Right ventricle myocardium superior (tissue), 1 donor: ENCODE measurements at regions not wholly inside any gene's neighbourhood (a gene's known extent, or its start where the extent isn't known, plus 50 kb on each side); places are given as distances from the start of the nearest gene placed in this dataset.

Source experiments
- ATAC-seq: fragments of 200-7000 bp; cut with Tn5 transposase; one replicate; pipeline ENCODE4 v1.9.1; 2020; ENCODE audit warnings: mild to moderate bottlenecking; ENCODE audit not compliant: poor library complexity
- DNase-seq: peaks from one replicate; pipeline ENCODE4 v3.0.0-alpha.2; 2020
- intact Hi-C: fragments of 100-400 bp; cut with DNase I; formaldehyde crosslinking; loops from one replicate; pipeline ENCODE4 v1.11.2; 2022
- donor health status: DM: no; HTN: yes; CAD: no; lungs with severe emphysema.

GRCh38 chr12:111111681-111112080 lies 191.3 kb upstream of the MYL2 start:
- ATAC-seq (no peak), DNase-seq (no peak)
- intact Hi-C loops, result no loop called here

GRCh38 chr12:111110556-111110955 lies 190.2 kb upstream of the MYL2 start:
- DNase-seq, result no peak
- intact Hi-C loops, result no loop called here
- no peak for ATAC-seq

DNA sequence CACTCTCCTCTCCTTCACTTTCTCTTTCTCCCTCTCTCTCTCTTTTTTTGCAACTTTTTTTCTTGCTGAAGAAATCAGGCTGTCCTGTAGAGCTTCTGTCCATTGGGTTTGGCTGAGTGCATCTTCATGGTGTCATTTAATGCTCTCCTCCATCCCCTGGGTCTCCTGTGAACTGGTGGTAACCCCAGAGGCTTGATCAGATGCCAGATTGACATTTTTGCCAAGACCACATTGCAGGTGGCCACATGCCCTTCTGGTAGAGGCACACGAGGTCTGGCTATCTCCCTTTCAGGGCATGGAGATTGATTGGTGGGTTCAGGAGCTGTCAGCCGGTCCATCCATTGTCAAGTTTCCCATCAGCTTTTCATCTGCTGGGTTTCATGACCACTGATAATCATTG lies 188.3 kb upstream of the MYL2 start:
- no peak for DNase-seq
- ATAC-seq, result no peak
- intact Hi-C loops, result no loop called here

- intact Hi-C loops, result no loop called here
- DNase-seq (no peak), ATAC-seq (no peak)
These were observed 187.2 kb upstream of the MYL2 start for GRCh38 chr12:111107392-111108178.

DNA sequence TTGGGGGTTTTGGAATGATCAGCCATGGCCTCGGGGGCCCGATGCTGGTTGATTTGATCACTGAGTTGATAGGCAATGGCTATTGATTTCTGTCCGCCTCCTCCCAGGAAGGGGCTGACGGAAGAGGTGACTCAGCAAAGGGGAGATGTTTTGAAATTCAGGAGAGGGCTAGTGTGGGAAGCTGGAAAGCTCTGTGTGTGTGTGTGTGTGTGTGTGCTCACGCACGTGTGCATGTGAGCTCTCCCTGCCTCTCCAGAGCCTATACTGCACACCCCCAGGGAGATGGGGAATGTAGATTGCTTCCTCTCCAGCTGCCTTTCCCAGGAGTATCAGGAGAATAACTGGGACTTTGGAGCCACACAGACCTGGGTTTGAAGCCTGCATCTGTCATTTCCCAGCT lies 184.9 kb upstream of the MYL2 start:
- DNase-seq, result no peak
- ATAC-seq, result no peak
- intact Hi-C loops, result no loop called here

DNA sequence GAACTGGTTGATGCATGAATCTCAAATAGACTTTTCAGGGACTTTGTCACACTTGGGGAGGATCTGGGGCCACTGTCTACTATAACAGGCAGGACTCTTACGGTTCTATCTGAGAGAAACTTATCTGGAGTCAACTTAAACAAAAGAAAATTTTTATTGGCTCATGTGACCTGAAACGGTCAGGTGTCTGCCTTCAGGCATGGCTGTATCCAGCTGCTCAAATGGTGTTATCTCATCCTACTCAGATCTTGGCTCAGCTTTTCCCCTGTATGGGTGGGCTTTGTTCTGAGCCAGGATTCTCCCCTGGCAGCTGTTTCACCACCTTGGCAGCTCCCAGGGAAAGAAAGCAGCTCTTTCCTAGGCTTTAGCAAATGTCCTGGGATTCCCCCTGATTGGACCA lies 183.2 kb upstream of the MYL2 start:
- intact Hi-C loops, result no loop called here
- ATAC-seq (no peak), DNase-seq (no peak)

GRCh38 chr12:111102102-111102739 lies 181.8 kb upstream of the MYL2 start:
- ATAC-seq (no peak), DNase-seq (no peak)
- intact Hi-C loops, result no loop called here

DNA sequence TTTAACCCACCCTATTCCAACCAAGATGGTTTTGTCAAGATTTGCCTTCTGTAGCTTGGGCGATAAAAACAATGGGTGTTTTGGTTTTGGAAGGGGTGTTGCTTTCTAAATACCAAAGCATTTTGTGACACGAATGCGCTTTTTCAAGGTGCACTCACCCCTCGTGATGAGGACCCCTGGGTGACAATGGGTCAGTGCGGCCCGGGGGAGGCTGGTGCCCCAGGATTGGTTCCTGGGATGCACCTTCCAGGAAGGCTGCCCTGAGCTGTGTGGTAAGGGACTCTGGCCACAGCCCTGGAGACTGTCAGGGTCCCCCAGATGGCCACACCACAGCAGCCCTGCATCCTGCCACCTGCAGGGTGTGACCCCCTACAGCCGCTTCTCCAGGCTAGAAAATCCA lies 180.6 kb upstream of the MYL2 start:
- intact Hi-C loops, result no loop called here
- no peak for DNase-seq
- no peak for ATAC-seq

DNA sequence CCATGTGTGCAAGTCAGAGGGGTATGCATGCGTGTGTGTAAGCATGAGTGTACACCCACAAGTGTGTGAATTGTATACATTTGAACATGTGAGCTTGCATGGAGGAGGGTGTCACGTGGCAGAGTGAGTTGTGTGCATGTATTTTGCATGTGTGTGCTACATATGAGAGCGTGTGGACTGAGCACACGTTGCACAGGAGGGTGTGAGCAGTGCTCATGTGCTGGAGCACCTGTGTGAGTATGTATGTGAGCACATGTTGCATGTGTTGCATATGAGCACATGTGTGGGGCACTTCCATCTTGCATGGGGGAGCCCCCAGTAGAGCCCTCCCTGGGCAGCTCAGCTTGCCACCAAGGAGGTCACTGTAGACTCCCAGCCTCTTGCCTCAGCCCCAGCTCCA lies 180.2 kb upstream of the MYL2 start:
- no peak for DNase-seq
- ATAC-seq, result no peak

DNA sequence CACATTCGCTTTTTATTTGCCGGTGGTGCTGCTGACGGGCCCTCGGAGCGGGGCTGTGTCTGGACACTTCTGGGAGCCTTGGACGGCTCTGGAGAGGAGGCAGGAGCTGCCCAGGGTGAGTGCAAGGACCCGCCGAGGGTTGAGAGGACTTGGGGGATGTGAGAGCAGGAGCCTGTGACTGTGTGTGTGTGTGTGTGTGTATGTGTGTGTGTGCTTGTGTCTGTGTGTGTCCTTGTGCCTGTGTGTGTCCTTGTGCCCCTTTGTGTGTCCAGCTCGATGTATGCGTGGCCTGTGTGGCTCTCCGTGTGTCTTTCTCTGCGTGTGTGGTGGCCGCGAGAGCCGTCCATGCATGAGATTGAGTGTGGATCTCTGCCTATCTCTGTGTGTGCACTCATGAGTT lies 179.6 kb upstream of the MYL2 start:
- no peak for ATAC-seq
- intact Hi-C loops, result no loop called here
- DNase-seq, result no peak

More for the DNA sequence above, 180.2 kb upstream of the MYL2 start:
- intact Hi-C loops, result no loop called here

GRCh38 chr12:111099186-111099585 lies 178.8 kb upstream of the MYL2 start:
- DNase-seq (no peak), ATAC-seq (no peak)
- intact Hi-C loops, result no loop called here

DNA sequence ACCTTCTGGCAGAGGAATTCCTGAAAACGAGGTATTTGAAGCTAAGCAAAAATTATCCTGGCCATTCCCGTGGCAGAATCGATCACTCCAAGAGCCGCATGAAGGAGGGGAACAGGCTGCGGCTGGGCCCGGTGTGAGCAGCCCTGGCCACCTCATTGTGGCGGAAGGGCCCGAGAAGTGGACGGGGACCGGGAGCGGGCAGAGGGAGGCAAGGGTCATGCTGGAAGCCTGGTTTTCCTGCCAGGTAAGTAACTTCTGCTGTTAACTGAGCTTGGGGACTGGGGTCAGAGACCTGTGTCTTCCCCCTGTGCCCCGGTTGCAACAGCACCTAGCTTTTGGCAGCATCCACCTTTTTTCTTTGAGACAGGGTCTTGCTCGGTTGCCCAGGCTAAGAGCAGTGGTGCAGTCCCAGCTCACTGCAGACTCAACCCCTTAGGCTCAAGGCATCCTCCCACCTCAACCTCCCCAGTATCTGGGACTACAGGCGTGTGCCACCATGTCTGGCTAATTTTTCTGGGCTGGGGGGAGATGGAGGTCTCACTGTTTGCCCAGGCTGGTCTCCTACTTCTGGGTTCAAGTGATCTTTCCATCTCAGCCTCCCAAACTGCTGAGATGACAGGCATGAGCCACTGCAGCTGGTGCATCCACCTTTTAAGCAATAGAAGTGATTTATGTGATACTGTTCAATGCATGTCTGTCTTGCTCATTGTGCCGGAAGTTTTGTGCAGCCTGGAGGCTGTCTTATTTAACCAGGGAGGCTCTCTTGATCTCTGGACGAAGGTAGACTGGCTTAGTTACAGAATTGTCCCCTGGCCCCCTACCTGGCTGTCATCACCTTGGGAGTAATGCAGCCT lies 174.0 kb upstream of the MYL2 start:
- ATAC-seq (no peak), DNase-seq (no peak)
- intact Hi-C loops, result no loop called here

DNA sequence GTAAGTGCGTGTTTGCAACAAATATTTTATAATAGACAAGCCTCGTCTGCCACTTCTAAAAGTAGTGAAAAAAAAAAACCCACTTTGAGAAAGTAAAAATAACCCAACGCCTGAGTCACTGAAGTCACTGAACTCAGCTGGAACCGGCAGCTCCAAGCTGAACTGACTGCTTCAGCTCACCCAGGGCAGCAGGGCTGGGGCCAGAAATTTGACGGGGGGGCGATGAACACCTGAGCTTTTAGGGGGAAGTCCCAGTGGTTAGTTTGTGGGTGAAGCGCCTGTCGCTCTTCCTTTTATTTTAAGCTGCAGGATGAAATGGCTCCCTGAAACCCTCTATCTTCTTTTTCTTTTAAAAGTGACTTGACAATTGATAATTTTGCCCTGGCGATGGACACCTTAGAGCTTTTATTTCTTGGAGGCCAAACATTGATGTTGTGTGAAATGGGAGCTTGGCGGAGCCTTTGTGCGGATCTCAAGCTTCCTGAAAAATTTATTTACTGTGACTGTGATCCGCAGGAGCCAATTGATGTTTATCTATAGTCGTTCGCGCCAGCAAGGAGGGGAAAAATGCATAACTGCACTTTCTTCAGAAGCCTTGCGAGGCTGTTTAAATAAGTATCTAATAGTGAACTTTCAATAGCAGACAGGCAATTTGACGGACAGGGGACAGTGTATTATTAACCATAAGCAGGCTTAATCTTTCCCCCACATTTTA lies 173.2 kb upstream of the MYL2 start:
- ATAC-seq, result no peak
- intact Hi-C loops, result no loop called here
- no peak for DNase-seq

GRCh38 chr12:111091051-111091450 lies 170.7 kb upstream of the MYL2 start:
- intact Hi-C loops, result no loop called here
- DNase-seq (no peak), ATAC-seq (no peak)

GRCh38 chr12:111089616-111090015 lies 169.2 kb upstream of the MYL2 start:
- intact Hi-C loops, result no loop called here
- DNase-seq, result no peak
- ATAC-seq, result no peak

DNA sequence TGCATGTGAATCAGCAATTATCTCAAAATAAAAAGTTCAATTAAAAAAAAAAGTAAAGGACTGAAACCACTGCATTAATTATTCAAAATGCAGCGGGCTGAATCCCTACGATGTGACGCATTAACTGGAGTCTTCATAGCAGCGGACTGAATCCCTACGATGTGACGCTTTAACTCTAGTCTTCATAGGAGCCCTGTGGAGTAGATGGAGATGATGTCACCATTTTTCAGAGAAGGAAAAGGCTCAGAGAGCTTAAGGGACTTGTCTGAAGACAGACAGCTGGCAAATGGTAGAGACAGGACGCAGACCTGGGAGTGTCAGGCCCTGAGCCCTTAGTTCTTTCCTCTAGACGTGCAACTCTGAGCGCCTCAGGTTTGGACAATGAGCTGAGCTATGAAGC lies 168.0 kb upstream of the MYL2 start:
- ATAC-seq (no peak), DNase-seq (no peak)
- intact Hi-C loops, result no loop called here

- no peak for ATAC-seq
- no peak for DNase-seq
- intact Hi-C loops, result no loop called here
These were observed 166.7 kb upstream of the MYL2 start for GRCh38 chr12:111086947-111087700.

DNA sequence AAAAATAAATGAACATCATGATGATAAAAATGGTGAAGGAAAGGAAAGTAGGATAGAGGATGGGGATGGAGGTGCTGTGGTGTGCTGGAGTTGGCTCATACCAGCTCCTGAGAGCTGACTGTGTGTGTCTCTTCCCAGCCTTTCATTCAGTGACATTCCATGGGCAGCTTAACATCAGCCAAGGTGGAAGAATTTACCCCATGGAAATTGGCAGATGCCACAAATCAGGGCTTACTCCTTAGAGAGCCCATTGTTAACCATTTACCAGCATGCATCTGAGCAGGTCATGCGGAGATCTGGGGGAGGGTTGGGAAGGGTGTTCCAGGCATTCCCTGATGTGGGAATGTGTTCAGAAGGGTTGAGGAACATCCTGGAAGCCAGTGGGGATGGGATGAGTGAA lies 164.7 kb upstream of the MYL2 start:
- DNase-seq (no peak), ATAC-seq (no peak)
- intact Hi-C loops, result no loop called here

GRCh38 chr12:111084605-111085004 lies 164.2 kb upstream of the MYL2 start:
- intact Hi-C loops, result no loop called here
- DNase-seq (no peak), ATAC-seq (no peak)
